Stimulated activated CD4-positive, alpha-beta T cell treated with anti-CD3 and anti-CD28 coated beads, Interleukin-15, amount 100 ng/mL, for 1 hour (primary cell): ENCODE measurements at regions not wholly inside any gene's neighbourhood (a gene's known extent, or its start where the extent isn't known, plus 50 kb on each side); places are given as distances from the start of the nearest gene placed in this dataset.

Source experiments
- DNase-seq, 2 donors: peaks; one replicate each; pipeline ENCODE4 v3.0.0-alpha.2; 2020; ENCODE audit warnings: low read depth in 1 of 2, low spot score in 1 of 2

- DNase-seq = no peak
Observed at GRCh38 chr5:57824047-57824446, 341.4 kb upstream of the ACTBL2 start.

GRCh38 chr5:57822651-57823050, 340.0 kb upstream of the ACTBL2 start:
- DNase-seq = no peak

GRCh38 chr5:57818397-57818796, 335.8 kb upstream of the ACTBL2 start:
- no peak for DNase-seq

GRCh38 chr5:57817924-57818323, 335.3 kb upstream of the ACTBL2 start:
- DNase-seq = no peak

GRCh38 chr5:57817001-57817453, 334.4 kb upstream of the ACTBL2 start:
- no peak for DNase-seq

- no peak for DNase-seq
Observed at GRCh38 chr5:57816108-57816507, 333.5 kb upstream of the ACTBL2 start.

GRCh38 chr5:57805732-57806131, 323.1 kb upstream of the ACTBL2 start:
- no peak for DNase-seq

GRCh38 chr5:57805170-57805569, 322.6 kb upstream of the ACTBL2 start:
- DNase-seq = no peak

GRCh38 chr5:57804505-57804904, 321.9 kb upstream of the ACTBL2 start:
- DNase-seq = no peak

- no peak for DNase-seq
Observed at GRCh38 chr5:57804007-57804444, 321.4 kb upstream of the ACTBL2 start.

- no peak for DNase-seq
Observed at GRCh38 chr5:57802131-57802530, 319.5 kb upstream of the ACTBL2 start.

GRCh38 chr5:57795203-57795602, 312.6 kb upstream of the ACTBL2 start:
- DNase-seq = no peak

- DNase-seq = no peak
Observed at GRCh38 chr5:57791875-57792274, 309.3 kb upstream of the ACTBL2 start.

GRCh38 chr5:57785946-57786345, 303.3 kb upstream of the ACTBL2 start:
- DNase-seq = no peak

- no peak for DNase-seq
Observed at GRCh38 chr5:57784121-57784520, 301.5 kb upstream of the ACTBL2 start.

- no peak for DNase-seq
Observed at GRCh38 chr5:57783693-57784092, 301.1 kb upstream of the ACTBL2 start.

GRCh38 chr5:57780961-57781325, 298.3 kb upstream of the ACTBL2 start:
- DNase-seq = no peak

- no peak for DNase-seq
Observed at GRCh38 chr5:57780306-57780960, 297.8 kb upstream of the ACTBL2 start.

GRCh38 chr5:57779383-57780223, 297.0 kb upstream of the ACTBL2 start:
- no peak for DNase-seq

GRCh38 chr5:57778501-57779091, 296.0 kb upstream of the ACTBL2 start:
- no peak for DNase-seq

GRCh38 chr5:57777174-57777581, 294.6 kb upstream of the ACTBL2 start:
- DNase-seq = no peak

- DNase-seq = no peak
Observed at GRCh38 chr5:57776035-57776434, 293.4 kb upstream of the ACTBL2 start.
